Activated B cell treated with CpG ODN at 0.5 μM for 24 hours (primary cell): ENCODE measurements at regions not wholly inside any gene's neighbourhood (a gene's known extent, or its start where the extent isn't known, plus 50 kb on each side); places are given as distances from the start of the nearest gene placed in this dataset.

Experiments
- ATAC-seq: fragments of 200-7000 bp; cut with Tn5 transposase; one replicate; pipeline ENCODE4 v1.10.0; 2021; ENCODE audit warnings: low read depth, mild to moderate bottlenecking, moderate library complexity
- CTCF ChIA-PET: fragments of 350-600 bp; sonication (Branson Sonifier 250); formaldehyde crosslinking; loops from one replicate; lab custom pipeline; 2021; ENCODE audit warnings: antibody characterized with exemption; lab: Charles Lee
- POLR2A ChIA-PET: fragments of 350-600 bp; sonication (Branson Sonifier 250); formaldehyde crosslinking; loops from one replicate; lab custom pipeline; 2021; ENCODE audit warnings: antibody characterized with exemption; lab: Charles Lee
- DNase-seq: peaks from one replicate; pipeline ENCODE4 v3.0.0; 2022
- H3K27ac Mint-ChIP-seq: one replicate; pipeline ENCODE4 v1.8.0; 2020; ENCODE audit warnings: mixed read lengths
- H3K27me3 Mint-ChIP-seq: one replicate; pipeline ENCODE4 v1.8.0; 2021; ENCODE audit warnings: mixed read lengths
- H3K36me3 Mint-ChIP-seq: one replicate; pipeline ENCODE4 v1.8.0; 2021; ENCODE audit warnings: low read depth, mixed read lengths
- H3K4me1 Mint-ChIP-seq: one replicate; pipeline ENCODE4 v1.8.0; 2021; ENCODE audit warnings: mixed read lengths
- H3K4me3 Mint-ChIP-seq: one replicate; pipeline ENCODE4 v1.8.0; 2020; ENCODE audit warnings: mild to moderate bottlenecking, mixed read lengths
- H3K9me3 Mint-ChIP-seq: one replicate; pipeline ENCODE4 v1.8.0; 2020; ENCODE audit warnings: mixed read lengths
- intact Hi-C: fragments of 100-400 bp; cut with micrococcal nuclease; formaldehyde crosslinking; loops from one replicate; pipeline ENCODE4 v1.15.1; 2024
- TF ChIP-seq, protein P1 (sequence below): fragments of 200-600 bp; IDR thresholded peaks from one replicate; pipeline ENCODE4 v1.8.0; 2022; ENCODE audit warnings: antibody characterized with exemption, mild to moderate bottlenecking

DNA sequence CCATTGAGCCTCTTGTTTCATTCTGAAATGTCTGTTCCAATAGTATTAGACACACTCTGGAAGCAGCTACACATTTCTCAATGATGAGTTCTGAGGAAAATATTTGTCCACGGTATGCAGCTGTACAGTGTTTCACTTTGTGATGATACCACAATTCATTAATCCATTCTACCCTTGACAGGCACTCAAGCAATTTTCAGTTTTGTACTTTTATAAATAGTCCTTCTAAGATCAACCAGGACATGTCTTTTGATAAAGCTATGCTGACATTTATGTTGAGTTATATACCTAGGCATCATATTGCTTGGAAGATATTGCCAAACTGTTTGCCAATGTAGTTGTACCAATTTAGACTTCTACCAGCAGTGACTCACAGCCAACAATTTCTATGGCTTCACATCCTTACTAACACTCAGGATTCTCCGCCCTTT lies 165.1 kb upstream of the COL8A1 start:
- no peak for DNase-seq
- Mint-ChIP-seq H3K4me3 (no peak overlapping the region), H3K27ac (no peak overlapping the region), H3K9me3 (peaks cover under 1% of the 10 kb centered on the region), H3K36me3 (no peaks in the 10 kb centered on the region), H3K4me1 (no peaks in the 10 kb centered on the region), H3K27me3 (no peaks in the 10 kb centered on the region)
- TF ChIP-seq, protein P1, sequence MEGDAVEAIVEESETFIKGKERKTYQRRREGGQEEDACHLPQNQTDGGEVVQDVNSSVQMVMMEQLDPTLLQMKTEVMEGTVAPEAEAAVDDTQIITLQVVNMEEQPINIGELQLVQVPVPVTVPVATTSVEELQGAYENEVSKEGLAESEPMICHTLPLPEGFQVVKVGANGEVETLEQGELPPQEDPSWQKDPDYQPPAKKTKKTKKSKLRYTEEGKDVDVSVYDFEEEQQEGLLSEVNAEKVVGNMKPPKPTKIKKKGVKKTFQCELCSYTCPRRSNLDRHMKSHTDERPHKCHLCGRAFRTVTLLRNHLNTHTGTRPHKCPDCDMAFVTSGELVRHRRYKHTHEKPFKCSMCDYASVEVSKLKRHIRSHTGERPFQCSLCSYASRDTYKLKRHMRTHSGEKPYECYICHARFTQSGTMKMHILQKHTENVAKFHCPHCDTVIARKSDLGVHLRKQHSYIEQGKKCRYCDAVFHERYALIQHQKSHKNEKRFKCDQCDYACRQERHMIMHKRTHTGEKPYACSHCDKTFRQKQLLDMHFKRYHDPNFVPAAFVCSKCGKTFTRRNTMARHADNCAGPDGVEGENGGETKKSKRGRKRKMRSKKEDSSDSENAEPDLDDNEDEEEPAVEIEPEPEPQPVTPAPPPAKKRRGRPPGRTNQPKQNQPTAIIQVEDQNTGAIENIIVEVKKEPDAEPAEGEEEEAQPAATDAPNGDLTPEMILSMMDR, result no peak
- ChIA-PET CTCF (interaction anchor here (0.6 kb wide), 1 partner anchor 189 kb away, joined by 3 read pairs; no protein-coding TSS in a partner anchor), POLR2A (no interaction called here)
- intact Hi-C loops, result no loop called here
- no peak for ATAC-seq

DNA sequence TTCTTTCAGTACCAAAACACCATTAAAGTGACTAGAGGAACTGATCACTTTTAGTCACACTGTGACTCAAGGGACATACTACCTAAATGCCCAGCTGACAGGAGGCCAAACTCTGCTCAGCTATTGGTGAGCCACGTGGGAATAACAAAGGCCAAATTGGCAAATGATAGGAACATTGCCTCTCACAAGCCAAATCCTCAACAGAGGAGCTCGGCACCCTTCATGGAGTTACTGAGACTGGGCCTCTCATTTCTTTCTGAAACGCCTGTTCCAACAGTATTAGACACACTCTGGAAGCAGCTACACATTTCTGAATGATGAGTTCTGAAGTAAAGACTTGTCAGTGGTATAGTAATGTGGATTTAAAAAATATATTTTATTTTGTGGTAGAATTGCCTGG lies 166.0 kb upstream of the COL8A1 start:
- Mint-ChIP-seq H3K36me3 (no peaks in the 10 kb centered on the region), H3K27ac (no peak overlapping the region), H3K4me3 (no peak overlapping the region), H3K4me1 (no peaks in the 10 kb centered on the region), H3K9me3 (no peaks in the 10 kb centered on the region), H3K27me3 (no peaks in the 10 kb centered on the region)
- TF ChIP-seq, protein P1, result no peak
- intact Hi-C loops, result no loop called here
- POLR2A ChIA-PET, result no interaction called here
- ATAC-seq (no peak), DNase-seq (no peak)
- CTCF ChIA-PET, result no interaction called here

DNA sequence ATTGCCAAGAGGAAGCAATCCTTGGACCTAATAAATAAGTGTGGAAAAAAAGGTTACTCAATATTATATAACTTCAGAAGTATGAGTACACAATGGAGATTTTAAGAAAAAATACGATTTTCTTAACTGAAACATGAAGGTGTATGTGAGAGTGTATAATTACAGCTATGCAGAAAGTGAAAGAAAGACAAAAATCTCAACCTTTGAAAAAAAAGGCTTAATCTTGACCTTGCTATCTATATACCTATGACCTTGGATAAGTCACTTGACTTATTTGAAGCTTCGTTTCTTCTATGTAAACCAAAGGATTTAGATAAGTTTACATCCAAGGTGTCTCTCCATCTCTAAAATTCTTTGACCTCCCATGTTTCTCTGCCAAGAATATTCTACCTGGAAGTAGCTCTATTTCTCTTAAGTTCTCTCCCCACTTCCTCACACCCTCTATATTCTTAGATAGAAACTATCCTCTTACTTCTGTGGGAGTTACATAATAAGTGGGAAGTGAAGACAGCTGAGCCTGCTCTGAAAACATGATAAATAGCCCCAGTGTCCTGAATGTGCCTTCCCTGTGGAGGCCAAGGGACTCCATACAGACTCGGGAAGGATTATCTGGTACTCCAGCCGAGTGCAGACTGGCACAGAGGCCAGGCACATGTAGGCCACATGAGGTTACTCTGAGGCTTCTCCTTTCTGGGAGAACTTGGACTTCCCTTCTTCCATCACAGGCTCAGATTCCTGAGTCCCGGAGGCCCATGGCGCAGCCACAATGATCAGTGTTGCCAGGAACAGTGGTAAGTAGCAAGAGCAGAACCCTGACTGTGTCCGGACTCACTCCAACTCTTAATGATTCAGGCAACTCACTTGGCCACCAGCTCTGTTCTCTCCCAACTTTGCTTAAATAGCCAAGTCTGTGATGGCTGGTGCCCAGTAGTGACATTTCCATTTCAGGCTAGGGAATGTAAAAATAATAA lies 166.8 kb upstream of the COL8A1 start:
- no peak overlapping the region for H3K27ac Mint-ChIP-seq
- no peaks in the 10 kb centered on the region for H3K27me3 Mint-ChIP-seq
- intact Hi-C loops, result no loop called here
- no peak overlapping the region for H3K4me3 Mint-ChIP-seq
- POLR2A ChIA-PET, result no interaction called here
- no peak for ATAC-seq
- DNase-seq, result no peak
- no peaks in the 10 kb centered on the region for H3K4me1 Mint-ChIP-seq
- no peaks in the 10 kb centered on the region for H3K36me3 Mint-ChIP-seq
- CTCF ChIA-PET, result no interaction called here
- TF ChIP-seq, protein P1, result no peak
- no peaks in the 10 kb centered on the region for H3K9me3 Mint-ChIP-seq

DNA sequence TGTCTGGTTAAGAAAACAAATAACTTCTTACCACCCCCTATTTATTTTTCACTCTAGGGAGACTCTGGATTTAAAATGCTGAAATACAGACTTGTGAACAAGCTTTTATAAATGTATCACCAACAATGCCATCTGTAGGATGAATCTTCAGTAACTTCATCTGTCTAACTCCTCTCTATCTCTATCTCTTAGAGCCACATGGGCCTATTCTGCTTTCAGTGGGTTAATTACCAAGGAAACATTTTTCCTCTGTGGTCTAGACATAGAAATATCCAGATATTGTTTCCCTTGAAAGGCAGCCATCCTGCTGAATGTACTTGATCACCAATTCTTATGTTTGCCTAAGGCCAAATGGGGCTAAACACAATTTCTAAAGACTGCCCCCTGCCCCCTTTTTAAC lies 167.6 kb upstream of the COL8A1 start:
- TF ChIP-seq, protein P1, result no peak
- POLR2A ChIA-PET, result no interaction called here
- no peaks in the 10 kb centered on the region for H3K9me3 Mint-ChIP-seq

DNA sequence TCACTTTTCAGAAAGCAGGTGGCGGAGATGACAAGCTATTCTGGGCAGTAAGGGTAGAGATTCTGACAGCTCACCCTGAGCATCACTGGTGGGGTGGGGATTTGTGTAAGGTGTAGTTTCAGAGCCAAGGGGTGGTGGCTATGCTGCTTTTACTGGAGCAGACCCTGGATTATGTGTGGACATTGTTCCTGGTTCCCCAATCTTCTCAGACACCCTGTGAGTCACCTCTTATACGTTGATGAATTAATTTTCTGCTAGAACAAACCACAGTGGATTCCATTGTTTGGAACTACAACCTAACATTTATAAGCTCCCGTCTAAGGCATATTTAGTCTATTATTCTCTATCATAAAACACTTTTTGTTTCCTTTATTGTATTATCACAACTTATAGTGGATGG lies 169.5 kb upstream of the COL8A1 start:
- Mint-ChIP-seq H3K27me3 (no peaks in the 10 kb centered on the region), H3K4me1 (no peaks in the 10 kb centered on the region), H3K27ac (no peak overlapping the region), H3K36me3 (no peaks in the 10 kb centered on the region), H3K4me3 (no peak overlapping the region), H3K9me3 (no peaks in the 10 kb centered on the region)
- CTCF ChIA-PET, result no interaction called here
- POLR2A ChIA-PET, result no interaction called here
- TF ChIP-seq, protein P1, result no peak
- ATAC-seq (no peak), DNase-seq (no peak)
- intact Hi-C loops, result no loop called here

More for the DNA sequence above, 167.6 kb upstream of the COL8A1 start:
- Mint-ChIP-seq H3K4me1 (no peaks in the 10 kb centered on the region), H3K27me3 (no peaks in the 10 kb centered on the region), H3K4me3 (no peak overlapping the region), H3K36me3 (no peaks in the 10 kb centered on the region), H3K27ac (no peak overlapping the region)
- no peak for DNase-seq
- CTCF ChIA-PET, result no interaction called here
- intact Hi-C loops, result no loop called here
- ATAC-seq, result no peak
